ENCODE measurements at regions not wholly inside any gene's neighbourhood (a gene's known extent, or its start where the extent isn't known, plus 50 kb on each side); places are given as distances from the start of the nearest gene placed in this dataset.

DNA sequence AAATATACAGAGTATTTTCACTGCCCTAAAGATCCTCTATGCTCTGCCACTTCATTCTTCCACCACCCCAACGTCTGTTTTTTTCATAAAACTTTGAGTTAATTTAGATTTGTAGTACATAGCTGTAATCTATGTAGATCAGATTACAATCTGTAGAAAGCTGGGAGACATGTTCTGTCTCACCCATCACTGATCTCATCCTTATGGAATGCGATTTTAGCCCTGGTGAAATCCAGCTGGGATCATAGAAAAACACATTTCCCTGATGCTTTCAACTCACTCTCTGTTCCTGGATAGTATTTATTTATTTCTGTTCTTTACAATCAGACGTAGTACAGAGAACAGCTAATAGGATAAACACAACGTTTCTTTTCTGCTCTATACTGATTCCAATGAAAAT lies 521.0 kb downstream of the KIF20B start:
- no peak overlapping the region for H3K4me3 ChIP-seq (replicated peaks in 1 of 2; ENCODE audit: low read depth in 2 of 2, low read length in 2 of 2)
- peak; percentile 43 to 67 for DNase-seq (ENCODE audit: low read depth in 2 of 2)
- TF ChIP-seq, protein P1, sequence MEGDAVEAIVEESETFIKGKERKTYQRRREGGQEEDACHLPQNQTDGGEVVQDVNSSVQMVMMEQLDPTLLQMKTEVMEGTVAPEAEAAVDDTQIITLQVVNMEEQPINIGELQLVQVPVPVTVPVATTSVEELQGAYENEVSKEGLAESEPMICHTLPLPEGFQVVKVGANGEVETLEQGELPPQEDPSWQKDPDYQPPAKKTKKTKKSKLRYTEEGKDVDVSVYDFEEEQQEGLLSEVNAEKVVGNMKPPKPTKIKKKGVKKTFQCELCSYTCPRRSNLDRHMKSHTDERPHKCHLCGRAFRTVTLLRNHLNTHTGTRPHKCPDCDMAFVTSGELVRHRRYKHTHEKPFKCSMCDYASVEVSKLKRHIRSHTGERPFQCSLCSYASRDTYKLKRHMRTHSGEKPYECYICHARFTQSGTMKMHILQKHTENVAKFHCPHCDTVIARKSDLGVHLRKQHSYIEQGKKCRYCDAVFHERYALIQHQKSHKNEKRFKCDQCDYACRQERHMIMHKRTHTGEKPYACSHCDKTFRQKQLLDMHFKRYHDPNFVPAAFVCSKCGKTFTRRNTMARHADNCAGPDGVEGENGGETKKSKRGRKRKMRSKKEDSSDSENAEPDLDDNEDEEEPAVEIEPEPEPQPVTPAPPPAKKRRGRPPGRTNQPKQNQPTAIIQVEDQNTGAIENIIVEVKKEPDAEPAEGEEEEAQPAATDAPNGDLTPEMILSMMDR (IDR thresholded peaks at IDR 0.05; ENCODE audit: low read depth, low read length) = no peak

DNA sequence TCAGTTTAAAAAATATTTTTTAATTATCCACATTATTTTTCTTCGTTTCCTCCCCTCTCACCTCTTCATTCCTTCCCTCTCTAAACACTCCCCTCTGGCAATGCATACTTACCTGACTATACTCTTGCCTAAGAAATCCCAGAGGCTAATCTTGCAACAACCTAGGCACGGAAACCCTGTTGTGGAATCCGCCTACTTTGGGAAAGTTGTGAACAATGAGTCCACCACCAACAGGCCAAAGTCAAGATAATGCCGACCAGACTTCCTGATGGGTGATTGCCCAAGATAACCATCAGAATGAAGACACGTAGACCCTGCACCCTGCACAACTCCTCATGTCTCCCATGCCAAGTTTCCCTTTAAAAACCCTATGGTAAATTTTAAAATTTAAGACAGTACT lies 521.5 kb downstream of the KIF20B start:
- DNase-seq (ENCODE audit: low read depth in 2 of 2) = no peak
- TF ChIP-seq, protein P1 (IDR thresholded peaks at IDR 0.05; ENCODE audit: low read depth, low read length) = no peak
- no peak overlapping the region for H3K4me3 ChIP-seq (replicated peaks in 1 of 2; ENCODE audit: low read depth in 2 of 2, low read length in 2 of 2)

DNA sequence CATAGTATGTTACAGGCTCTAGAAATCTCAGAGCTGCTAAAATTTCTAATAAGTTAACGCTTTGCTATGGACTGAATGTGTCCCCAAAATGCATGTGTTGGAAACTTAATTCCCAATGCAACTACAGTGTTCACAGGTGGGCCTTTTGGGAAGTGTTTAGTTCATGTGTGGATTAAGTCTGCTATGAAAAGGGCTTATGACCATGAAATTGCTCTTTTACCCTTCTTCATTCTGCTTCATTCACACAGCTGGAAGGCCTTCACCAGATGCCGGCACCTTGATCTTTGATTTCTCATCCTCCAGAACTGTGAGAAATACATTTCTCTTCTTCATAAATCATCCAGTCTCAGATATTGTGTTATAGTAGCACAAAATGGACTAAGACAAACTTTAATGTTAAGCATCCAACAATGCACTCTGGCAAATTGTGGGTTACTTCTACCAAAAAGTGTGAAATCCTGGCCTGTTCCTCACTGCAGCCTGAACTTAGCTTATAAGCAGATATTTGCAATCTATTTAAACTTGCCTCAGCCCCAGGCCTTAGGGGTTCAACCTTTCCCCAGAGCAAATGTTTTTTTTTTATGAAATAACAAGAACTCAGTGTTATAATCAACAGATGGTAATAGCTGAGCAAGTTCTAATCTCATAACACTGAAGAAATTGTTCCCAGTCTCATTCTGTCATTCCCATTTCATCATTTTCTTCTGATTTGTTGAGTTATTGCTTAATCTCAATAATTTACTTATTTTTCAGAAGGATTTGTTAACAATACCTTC lies 523.6 kb downstream of the KIF20B start:
- DNase-seq (ENCODE audit: low read depth in 2 of 2) = peak; percentile 5 to 50
- no peak overlapping the region for H3K4me3 ChIP-seq (replicated peaks in 1 of 2; ENCODE audit: low read depth in 2 of 2, low read length in 2 of 2)
- TF ChIP-seq, protein P1 (IDR thresholded peaks at IDR 0.05; ENCODE audit: low read depth, low read length) = no peak

DNA sequence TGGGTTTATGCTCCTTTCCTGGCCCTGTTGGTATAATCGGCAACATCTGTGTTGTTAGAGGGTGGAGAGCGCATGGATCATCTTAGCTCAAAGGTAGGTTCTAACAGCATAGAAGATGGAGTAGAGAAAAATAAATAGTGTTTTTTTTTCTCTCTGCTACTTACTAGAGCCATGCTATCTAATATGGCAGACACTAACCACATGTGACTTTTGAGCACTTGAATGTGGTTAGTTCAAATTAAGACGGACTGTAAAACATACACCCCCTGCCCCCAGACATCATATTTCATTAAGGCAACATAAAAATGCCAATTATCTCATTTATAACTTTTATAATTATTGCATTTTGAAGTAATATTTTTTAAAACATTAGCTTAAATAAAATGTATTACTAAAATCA lies 525.1 kb downstream of the KIF20B start:
- DNase-seq (ENCODE audit: low read depth in 2 of 2) = no peak
- TF ChIP-seq, protein P1 (IDR thresholded peaks at IDR 0.05; ENCODE audit: low read depth, low read length) = no peak
- H3K4me3 ChIP-seq (replicated peaks in 1 of 2; ENCODE audit: low read depth in 2 of 2, low read length in 2 of 2) = no peak overlapping the region

DNA sequence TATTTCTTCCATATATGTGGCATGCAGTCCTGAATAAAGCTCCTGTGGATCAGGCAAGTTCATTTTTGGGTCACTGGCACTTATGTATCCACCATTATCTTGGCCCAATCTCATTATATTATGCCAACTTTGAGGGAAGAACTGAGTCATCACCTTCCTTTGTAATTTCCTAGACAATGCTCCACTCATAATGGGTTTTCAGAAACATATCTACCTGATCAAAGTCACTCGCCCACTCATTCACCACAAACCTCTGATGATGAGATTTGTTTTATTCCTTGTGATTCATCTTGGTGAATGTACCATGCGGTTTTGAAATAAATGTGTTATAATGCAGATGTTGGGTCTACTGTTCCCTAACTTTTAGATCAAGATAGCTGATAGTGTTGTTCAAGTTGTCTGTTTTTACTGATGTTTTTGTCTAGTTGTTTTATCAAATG lies 525.8 kb downstream of the KIF20B start:
- TF ChIP-seq, protein P1 (IDR thresholded peaks at IDR 0.05; ENCODE audit: low read depth, low read length) = no peak
- H3K4me3 ChIP-seq (replicated peaks in 1 of 2; ENCODE audit: low read depth in 2 of 2, low read length in 2 of 2) = no peak overlapping the region
- peak; percentile 68 to 84 for DNase-seq (ENCODE audit: low read depth in 2 of 2)

DNA sequence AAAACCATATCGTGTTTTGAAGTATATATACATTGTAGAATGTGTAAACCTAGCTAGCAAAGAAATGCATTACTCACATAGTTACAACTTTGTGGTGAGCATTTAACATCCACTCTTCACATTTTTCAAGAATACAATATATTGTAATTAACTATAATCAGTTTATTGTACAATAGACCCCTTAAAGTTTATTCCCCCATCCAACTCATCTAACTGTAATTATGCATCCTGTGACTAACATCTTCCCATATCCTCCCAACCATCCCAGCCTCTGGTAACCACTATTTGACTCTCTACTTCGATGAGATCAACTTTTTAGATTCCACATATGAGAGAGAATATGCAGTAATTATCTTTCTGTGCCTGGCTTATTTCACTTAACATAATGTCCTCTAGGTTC lies 526.4 kb downstream of the KIF20B start:
- DNase-seq (ENCODE audit: low read depth in 2 of 2) = peak in 1 of 2 donors; percentile 19
- no peak overlapping the region for H3K4me3 ChIP-seq (replicated peaks in 1 of 2; ENCODE audit: low read depth in 2 of 2, low read length in 2 of 2)
- TF ChIP-seq, protein P1 (IDR thresholded peaks at IDR 0.05; ENCODE audit: low read depth, low read length) = no peak
